K562 (cell line): ENCODE measurements at regions not wholly inside any gene's neighbourhood (a gene's known extent, or its start where the extent isn't known, plus 50 kb on each side); places are given as distances from the start of the nearest gene placed in this dataset.

Experiments
- ATAC-seq: fragments of 200-7000 bp; cut with Tn5 transposase; 3 replicates; pipeline ENCODE4 v1.9.1; 2020; ENCODE audit warnings: moderate library complexity
- BruUV-seq: library from RNA; stranded (reverse); fragments of 400-500 nt; replicated peaks from 2 replicates; lab custom pipeline; 2021; lab: Mats Ljungman, UMichigan
- CTCF ChIA-PET: fragments of 300-600 bp; formaldehyde crosslinking; extraction: SDS; loops from one replicate; lab custom pipeline; 2021; ENCODE audit warnings: low intra/inter-chr PET ratio; lab: Yijun Ruan, JAX
- POLR2A ChIA-PET: fragments of 300-600, 350-650 bp; sonication (Branson Sonifier 250); formaldehyde crosslinking; extraction: SDS; loops from one replicate; lab custom pipeline; 2021; ENCODE audit warnings: antibody characterized with exemption, inconsistent platforms; lab: Yijun Ruan, JAX
- DNase-seq, 4 experiments: peaks; one replicate each; pipeline versions ENCODE4 v3.0.0 to v3.0.0-alpha.2; 2011 to 2018; ENCODE audit warnings: low spot score in 3 of 4, mixed read lengths in 3 of 4; ENCODE audit errors: extremely low read depth in 1 of 4
- FAIRE-seq: peaks from 2 replicates; lab custom pipeline; 2011; peaks lifted over from hg19 to GRCh38; lab: Jason Lieb, UNC
- H2AFZ ChIP-seq: 2 replicates; pipeline ENCODE4 v1.6.0; 2011; ENCODE audit warnings: low read depth, low read length, control low read depth, inconsistent platforms
- H3K27ac ChIP-seq: fragments of 200-600 bp; 3 replicates; pipeline ENCODE4 v1.8.0; 2011; ENCODE audit warnings: low read depth, mild to moderate bottlenecking, control low read depth, inconsistent platforms, low read length, moderate library complexity, mixed read lengths; ENCODE audit errors: extremely low read depth
- H3K27me3 ChIP-seq, 2 experiments: fragments of 300-600 bp in 1 of 2; 2 replicates in 1 of 2; 3 replicates in 1 of 2; pipeline versions ENCODE4 v1.6.0 to v1.8.0; 2011; ENCODE audit warnings: inconsistent platforms in 2 of 2, low read length in 2 of 2, mild to moderate bottlenecking in 1 of 2, mixed read lengths in 1 of 2, moderate library complexity in 1 of 2; ENCODE audit not compliant: control insufficient read depth in 2 of 2, insufficient read depth in 2 of 2
- H3K36me3 ChIP-seq: fragments of 300-600 bp; 3 replicates; pipeline ENCODE4 v1.8.0; 2011; ENCODE audit warnings: mild to moderate bottlenecking, low read length, inconsistent platforms; ENCODE audit not compliant: control insufficient read depth, insufficient read depth
- H3K4me1 ChIP-seq, 2 experiments: fragments of 200-600 bp in 1 of 2; replicated peaks in 1 of 2; 2 replicates in 1 of 2; 3 replicates in 1 of 2; pipeline versions ENCODE4 v1.5.1 to v1.8.0; 2011; ENCODE audit warnings: inconsistent platforms in 2 of 2, low read length in 2 of 2, mild to moderate bottlenecking in 1 of 2, mixed read lengths in 1 of 2, moderate library complexity in 1 of 2; ENCODE audit not compliant: control insufficient read depth in 2 of 2, insufficient read depth in 2 of 2
- H3K4me2 ChIP-seq: 2 replicates; pipeline ENCODE4 v1.6.1; 2011; ENCODE audit warnings: low read length, control low read depth, inconsistent platforms, mixed read lengths; ENCODE audit not compliant: insufficient read depth
- H3K4me3 ChIP-seq: fragments of 200-600 bp; sonication (generic), shearing (Covaris generic); 2 replicates; pipeline ENCODE4 v1.5.1; 2016; ENCODE audit warnings: control low read depth, inconsistent platforms
- H3K79me2 ChIP-seq: fragments of 200-600 bp; 3 replicates; pipeline ENCODE4 v1.8.0; 2011; ENCODE audit warnings: low read length, inconsistent platforms; ENCODE audit not compliant: control insufficient read depth, insufficient read depth
- H3K9ac ChIP-seq, 2 experiments: 2 replicates each; pipeline versions ENCODE4 v1.6.0 to v1.6.1; 2011; ENCODE audit warnings: low read depth in 2 of 2, low read length in 2 of 2, control low read depth in 1 of 2, inconsistent platforms in 1 of 2, mild to moderate bottlenecking in 1 of 2, mixed read lengths in 1 of 2; ENCODE audit not compliant: insufficient read depth in 1 of 2
- H3K9me1 ChIP-seq: one replicate; pipeline ENCODE4 v1.6.0; 2011; ENCODE audit warnings: inconsistent platforms, mild to moderate bottlenecking, low read length, moderate library complexity; ENCODE audit not compliant: control insufficient read depth, insufficient read depth
- H3K9me3 ChIP-seq: replicated peaks from 2 replicates; pipeline ENCODE4 v1.5.1; 2011; ENCODE audit warnings: low read depth, low read length, inconsistent platforms; ENCODE audit not compliant: control insufficient read depth, insufficient read depth
- H4K20me1 ChIP-seq: replicated peaks from 2 replicates; pipeline ENCODE4 v1.6.1; 2011; ENCODE audit warnings: low read length, inconsistent platforms, mixed read lengths; ENCODE audit not compliant: control insufficient read depth, insufficient read depth
- EP400 ChIP-seq: fragments of 450-650 bp; IDR thresholded peaks from 2 replicates; pipeline ENCODE4 v1.6.1; 2017; ENCODE audit warnings: antibody characterized with exemption, mild to moderate bottlenecking, moderate library complexity
- MAFG ChIP-seq: fragments of 450-650 bp; conservative IDR thresholded peaks from 2 replicates; pipeline ENCODE4 v1.6.1; 2016; ENCODE audit warnings: missing genetic modification characterization, missing compliant biosample characterization
- MYC ChIP-seq, 2 experiments: fragments of 250-450 bp in 1 of 2; sonication (Bioruptor Pico) in 1 of 2; IDR thresholded peaks; 2 replicates each; pipeline versions ENCODE4 v1.5.1 to v1.6.1; 2012 to 2021; ENCODE audit warnings: low read depth in 2 of 2, borderline replicate concordance in 1 of 2, improper control_type of control experiment in 1 of 2, low read length in 1 of 2, mild to moderate bottlenecking in 1 of 2, moderate library complexity in 1 of 2
- RFX1 ChIP-seq: fragments of 450-650 bp; IDR thresholded peaks from 2 replicates; pipeline ENCODE4 v1.6.1; 2016; ENCODE audit warnings: mild to moderate bottlenecking, moderate library complexity
- SMARCE1 ChIP-seq: fragments of 450-650 bp; IDR thresholded peaks from 2 replicates; pipeline ENCODE4 v1.7.1; 2016; ENCODE audit warnings: mild to moderate bottlenecking
- ZNF175 ChIP-seq: fragments of 200-800 bp; sonication (Bioruptor generic); IDR thresholded peaks from 2 replicates; pipeline ENCODE4 v1.6.1; 2016; ENCODE audit warnings: low read depth, mild to moderate bottlenecking, missing genetic modification characterization, missing compliant biosample characterization
- ZNF316 ChIP-seq: fragments of 450-650 bp; IDR thresholded peaks from 2 replicates; pipeline ENCODE4 v1.6.1; 2016
- WGBS: fragments of 100-300 bp; shearing (Covaris generic); methylation state at CpG from one replicate; pipeline ENCODE4 v1.1.6; 2016; ENCODE audit warnings: low coverage, mixed read lengths; ENCODE audit not compliant: insufficient coverage; ENCODE audit errors: missing lambda C conversion rate; 5-methylcytosine and 5-hydroxymethylcytosine counted together
- in situ Hi-C: fragments of 300-500 bp; cut with MboI; formaldehyde crosslinking; loops from 4 replicates; pipeline ENCODE4 v1.15.0; 2018; ENCODE audit warnings: inconsistent platforms, mixed read lengths
- intact Hi-C: fragments of 100-400 bp; cut with micrococcal nuclease; formaldehyde crosslinking; loops from 2 replicates; pipeline ENCODE4 v1.14.2; 2022

GRCh38 chr9:12352045-12352315, 341.2 kb upstream of the TYRP1 start (continued):
- no peak for TF ChIP-seq ZNF175
- TF ChIP-seq RFX1, result no peak
- TF ChIP-seq EP400, result no peak

GRCh38 chr9:12363439-12363838, 329.7 kb upstream of the TYRP1 start:
- no peaks in the 10 kb centered on the region for H3K9me3 ChIP-seq
- no peak overlapping the region for H3K4me2 ChIP-seq
- H3K4me3 ChIP-seq, result no peak overlapping the region
- TF ChIP-seq SMARCE1, result no peak
- no peak for TF ChIP-seq MYC (IDR thresholded peaks at IDR 0.05; ENCODE audit: low read depth, low read length)
- TF ChIP-seq MYC (CRISPR knock-in tag; IDR thresholded peaks at IDR 0.05; ENCODE audit: borderline replicate concordance, low read depth), result no peak
- no peak for TF ChIP-seq MAFG (tag)
- peak; percentile 15; the same call in 1 of the 2 replicates for TF ChIP-seq ZNF316
- TF ChIP-seq, all 486 proteins: peak for 1
- no peaks in the 10 kb centered on the region for H3K4me1 ChIP-seq
- ChIA-PET CTCF (no interaction called here), POLR2A (no interaction called here)
- H3K27me3 ChIP-seq, result no peaks in the 10 kb centered on the region
- intact Hi-C loops (no loop called here), in situ Hi-C loops (loop anchor here (10.0 kb wide), 1 partner anchor 171 kb away; no protein-coding TSS in a partner anchor)
- BruUV-seq, result no TSS peak
- no peaks in the 10 kb centered on the region for H3K9me1 ChIP-seq
- H3K36me3 ChIP-seq, result no peaks in the 10 kb centered on the region
- H3K9ac ChIP-seq, result no peak overlapping the region
- 5% methylated on average over 2 of the region's 2 CpGs for WGBS
- no peak overlapping the region for H3K27ac ChIP-seq
- no peak for FAIRE-seq
- H2AFZ ChIP-seq, result no peak overlapping the region
- no peak for DNase-seq
- ATAC-seq, result no peak
- no peaks in the 10 kb centered on the region for H4K20me1 ChIP-seq
- no peaks in the 10 kb centered on the region for H3K79me2 ChIP-seq
